ENCODE measurements at regions not wholly inside any gene's neighbourhood (a gene's known extent, or its start where the extent isn't known, plus 50 kb on each side); places are given as distances from the start of the nearest gene placed in this dataset.

- no peak for TF ChIP-seq CREB1 (IDR thresholded peaks at IDR 0.05; ENCODE audit: low read depth)
- TF ChIP-seq RAD21 (IDR thresholded peaks at IDR 0.05; ENCODE audit: low read depth) = no peak
- no peak for TF ChIP-seq TEAD4 (IDR thresholded peaks at IDR 0.05)
- no peak for TF ChIP-seq TAF1 (IDR thresholded peaks at IDR 0.05; ENCODE audit: low read depth)
Measured at GRCh38 chr6:66402873-66403272, 695.8 kb upstream of the EYS start.
